Fibroblast of lung (primary cell): ENCODE measurements at regions not wholly inside any gene's neighbourhood (a gene's known extent, or its start where the extent isn't known, plus 50 kb on each side); places are given as distances from the start of the nearest gene placed in this dataset.
A peak's percentile ranks its signal among the peaks of the same experiment; 100 is the strongest.

Experiments used
- DNase-seq, 2 donors: peaks; one replicate each; pipeline versions ENCODE4 v3.0.0 to v3.0.0-alpha.2; 2010; ENCODE audit warnings: low read depth in 2 of 2
- H2AFZ ChIP-seq: 2 replicates; pipeline ENCODE4 v1.5.1; 2012; ENCODE audit warnings: low read length, control low read depth, inconsistent platforms
- H3K27ac ChIP-seq: 2 replicates; pipeline ENCODE4 v1.5.1; 2011; ENCODE audit warnings: low read length, control low read depth; ENCODE audit not compliant: insufficient read depth
- H3K27me3 ChIP-seq: 2 replicates; pipeline ENCODE4 v1.5.1; 2011; ENCODE audit warnings: mild to moderate bottlenecking, low read length; ENCODE audit not compliant: control insufficient read depth, insufficient read depth
- H3K36me3 ChIP-seq: 2 replicates; pipeline ENCODE4 v1.5.1; 2011; ENCODE audit warnings: low read length; ENCODE audit not compliant: control insufficient read depth, insufficient read depth
- H3K4me1 ChIP-seq: 2 replicates; pipeline ENCODE4 v1.5.1; 2011; ENCODE audit warnings: low read length; ENCODE audit not compliant: control insufficient read depth, insufficient read depth; ENCODE audit errors: extremely low read depth
- H3K4me2 ChIP-seq: 2 replicates; pipeline ENCODE4 v1.5.1; 2011; ENCODE audit warnings: low read length, control low read depth; ENCODE audit not compliant: insufficient read depth; ENCODE audit errors: extremely low read depth
- H3K4me3 ChIP-seq, 4 experiments: fragments of 200-600 bp in 1 of 4; sonication (generic) in 1 of 4; replicated peaks in 1 of 4; 2 replicates each; pipeline ENCODE4 v1.5.1; 2011 to 2016; ENCODE audit warnings: low read length in 4 of 4, low read depth in 3 of 4, mild to moderate bottlenecking in 3 of 4, control low read depth in 2 of 4, inconsistent platforms in 1 of 4, mixed read lengths in 1 of 4; ENCODE audit not compliant: insufficient read depth in 1 of 4; ENCODE audit errors: control extremely low read depth in 1 of 4
- H3K79me2 ChIP-seq: 2 replicates; pipeline ENCODE4 v1.5.1; 2012; ENCODE audit warnings: mild to moderate bottlenecking, low read length, inconsistent platforms; ENCODE audit not compliant: control insufficient read depth, insufficient read depth
- H3K9ac ChIP-seq: 2 replicates; pipeline ENCODE4 v1.5.1; 2011; ENCODE audit warnings: mild to moderate bottlenecking, low read length, control low read depth; ENCODE audit not compliant: insufficient read depth
- H3K9me3 ChIP-seq: 2 replicates; pipeline ENCODE4 v1.5.1; 2012; ENCODE audit warnings: low read depth, low read length; ENCODE audit not compliant: control insufficient read depth, insufficient read depth
- H4K20me1 ChIP-seq: 2 replicates; pipeline ENCODE4 v1.5.1; 2011; ENCODE audit warnings: low read length; ENCODE audit not compliant: control insufficient read depth, insufficient read depth; ENCODE audit errors: extremely low read depth
- CTCF ChIP-seq, 2 donors: IDR thresholded peaks in 1 of 2; conservative IDR thresholded peaks in 1 of 2; 1 replicate in 1 of 2; 2 replicates in 1 of 2; pipeline ENCODE4 v1.5.1; 2011 to 2012; ENCODE audit warnings: low read length in 2 of 2, control low read depth in 1 of 2, inconsistent platforms in 1 of 2, low read depth in 1 of 2, mild to moderate bottlenecking in 1 of 2
- EZH2 ChIP-seq: IDR thresholded peaks from 2 replicates; pipeline ENCODE4 v1.5.1; 2012; ENCODE audit warnings: low read length, control low read depth, mild to moderate bottlenecking; ENCODE audit errors: missing control alignments

DNA sequence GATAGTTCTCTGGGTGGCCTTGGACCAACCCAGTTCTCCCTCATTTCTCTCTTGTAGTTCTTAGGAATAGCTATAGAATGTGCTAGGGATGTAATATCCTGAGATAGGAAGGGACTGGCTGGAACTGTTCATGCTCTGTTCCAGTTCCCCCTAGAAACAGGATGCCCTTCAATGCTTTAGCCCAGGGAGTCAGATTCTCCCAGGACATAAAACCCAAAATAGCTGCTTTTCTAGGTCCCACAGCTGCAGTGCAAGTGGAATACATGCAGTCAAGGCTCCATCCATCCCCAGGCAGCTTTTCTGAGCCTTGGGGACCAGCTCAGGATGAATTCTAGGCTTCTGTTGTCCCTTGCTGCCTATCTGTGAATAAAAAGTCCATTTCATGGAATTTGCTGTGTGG is 257.3 kb upstream of the CTAGE1 start:
- Histone ChIP-seq H3K27ac (no peak overlapping the region), H3K27me3 (no peaks in the 10 kb centered on the region), H3K4me2 (no peak overlapping the region), H3K79me2 (no peaks in the 10 kb centered on the region), H3K4me3 (no peak overlapping the region), H4K20me1 (no peaks in the 10 kb centered on the region), H3K36me3 (no peaks in the 10 kb centered on the region), H2AFZ (no peak overlapping the region), H3K9ac (no peak overlapping the region), H3K4me1 (no peaks in the 10 kb centered on the region), H3K9me3 (no peaks in the 10 kb centered on the region)
- no peak for TF ChIP-seq EZH2
- no peak for TF ChIP-seq CTCF (conservative IDR thresholded peaks at IDR 0.05 in 1 of 2, IDR thresholded peaks at IDR 0.05 in 1 of 2; ENCODE audit: low read depth in 1 of 2, low read length in 2 of 2)
- no peak for DNase-seq

GRCh38 chr18:22676423-22676822 is 256.7 kb upstream of the RBBP8 start:
- DNase-seq = peak in 1 of 2 donors; percentile 32

GRCh38 chr18:22678486-22678885 is 254.6 kb upstream of the RBBP8 start:
- H3K4me2 ChIP-seq = no peak overlapping the region
- no peak overlapping the region for H2AFZ ChIP-seq
- H3K27me3 ChIP-seq = no peaks in the 10 kb centered on the region
- DNase-seq = peak in 1 of 2 donors; percentile 82
- H3K36me3 ChIP-seq = no peaks in the 10 kb centered on the region
- H3K9ac ChIP-seq = no peak overlapping the region
- H3K4me1 ChIP-seq = no peaks in the 10 kb centered on the region
- H3K4me3 ChIP-seq = no peak overlapping the region
- no peak for TF ChIP-seq EZH2
- no peak for TF ChIP-seq CTCF (conservative IDR thresholded peaks at IDR 0.05 in 1 of 2, IDR thresholded peaks at IDR 0.05 in 1 of 2; ENCODE audit: low read depth in 1 of 2, low read length in 2 of 2)
- H3K27ac ChIP-seq = no peak overlapping the region
- no peaks in the 10 kb centered on the region for H3K79me2 ChIP-seq
- H4K20me1 ChIP-seq = no peaks in the 10 kb centered on the region
- H3K9me3 ChIP-seq = no peaks in the 10 kb centered on the region

More at GRCh38 chr18:22676423-22676822, 256.7 kb upstream of the RBBP8 start:
- Histone ChIP-seq H3K9me3 (no peaks in the 10 kb centered on the region), H3K4me1 (no peaks in the 10 kb centered on the region), H3K27ac (no peak overlapping the region), H2AFZ (no peak overlapping the region), H4K20me1 (no peaks in the 10 kb centered on the region), H3K27me3 (no peaks in the 10 kb centered on the region), H3K36me3 (no peaks in the 10 kb centered on the region), H3K9ac (no peak overlapping the region), H3K4me2 (no peak overlapping the region), H3K4me3 (no peak overlapping the region), H3K79me2 (no peaks in the 10 kb centered on the region)
- TF ChIP-seq EZH2 = no peak
- TF ChIP-seq CTCF (conservative IDR thresholded peaks at IDR 0.05 in 1 of 2, IDR thresholded peaks at IDR 0.05 in 1 of 2; ENCODE audit: low read depth in 1 of 2, low read length in 2 of 2) = no peak
